ENCODE measurements at regions not wholly inside any gene's neighbourhood (a gene's known extent, or its start where the extent isn't known, plus 50 kb on each side); places are given as distances from the start of the nearest gene placed in this dataset.

- Histone ChIP-seq H3K9ac (ENCODE audit: low read depth in 1 of 2, low read length in 2 of 2) (no peak overlapping the region), H3K9me3 (ENCODE audit: control insufficient read depth in 4 of 4, low read length in 3 of 4) (peaks cover 0 to 1% (median 0%) of the 10 kb centered on the region in 4 donors), H3K27me3 (ENCODE audit: control insufficient read depth in 4 of 4, insufficient read depth in 4 of 4, low read length in 3 of 4) (no peaks in the 10 kb centered on the region), H3K27ac (ENCODE audit: low read depth in 1 of 2, low read length in 2 of 2) (no peak overlapping the region), H3K4me1 (ENCODE audit: control insufficient read depth in 4 of 4, insufficient read depth in 4 of 4, low read length in 3 of 4) (no peaks in the 10 kb centered on the region), H3K4me3 (ENCODE audit: low read depth in 1 of 3, low read length in 3 of 3) (no peak overlapping the region), H3K36me3 (ENCODE audit: control insufficient read depth in 4 of 4, insufficient read depth in 3 of 4, low read depth in 1 of 4, low read length in 3 of 4) (no peaks in the 10 kb centered on the region)
- whole genome bisulfite sequencing: 88% methylated on average over 4 of the region's 4 CpGs
- DNase-seq (ENCODE audit: low spot score): no peak
- TF ChIP-seq SP1 (IDR thresholded peaks at IDR 0.05): no peak
- TF ChIP-seq TAF1 (conservative IDR thresholded peaks at IDR 0.05): no peak
- no peak for TF ChIP-seq HNF4G (IDR thresholded peaks at IDR 0.05)
- no peak for TF ChIP-seq FOXA2 (IDR thresholded peaks at IDR 0.05)
- TF ChIP-seq NR2F2 (IDR thresholded peaks at IDR 0.05): no peak
- TF ChIP-seq GABPA (IDR thresholded peaks at IDR 0.05 in 1 of 2, conservative IDR thresholded peaks at IDR 0.05 in 1 of 2): no peak
- no peak for TF ChIP-seq JUND (IDR thresholded peaks at IDR 0.05)
- no peak for TF ChIP-seq RXRA (IDR thresholded peaks at IDR 0.05)
- TF ChIP-seq EGR1 (IDR thresholded peaks at IDR 0.05; ENCODE audit: low read depth in 2 of 2): no peak
- TF ChIP-seq ATF3 (IDR thresholded peaks at IDR 0.05): no peak
- no peak for TF ChIP-seq RAD21 (IDR thresholded peaks at IDR 0.05)
- TF ChIP-seq HNF4A (conservative IDR thresholded peaks at IDR 0.05): no peak
- TF ChIP-seq YY1 (IDR thresholded peaks at IDR 0.05): no peak
- TF ChIP-seq MAX (IDR thresholded peaks at IDR 0.05): no peak
- no peak for TF ChIP-seq REST (IDR thresholded peaks at IDR 0.05)
- no peak for TF ChIP-seq ZBTB33 (IDR thresholded peaks at IDR 0.05)
Observed at GRCh38 chr7:15751191-15751701, 64.8 kb upstream of the MEOX2 start.

- no peaks in the 10 kb centered on the region for H3K27me3 ChIP-seq (ENCODE audit: control insufficient read depth in 4 of 4, insufficient read depth in 4 of 4, low read length in 3 of 4)
- H3K9me3 ChIP-seq (ENCODE audit: control insufficient read depth in 4 of 4, low read length in 3 of 4): peaks cover 0 to under 1% (median 0%) of the 10 kb centered on the region in 4 donors
- H3K36me3 ChIP-seq (ENCODE audit: control insufficient read depth in 4 of 4, insufficient read depth in 3 of 4, low read depth in 1 of 4, low read length in 3 of 4): no peaks in the 10 kb centered on the region
- H3K27ac ChIP-seq (ENCODE audit: low read depth in 1 of 2, low read length in 2 of 2): no peak overlapping the region
- H3K4me3 ChIP-seq (ENCODE audit: low read depth in 1 of 3, low read length in 3 of 3): no peak overlapping the region
- DNase-seq (ENCODE audit: low spot score): no peak
- no peak overlapping the region for H3K9ac ChIP-seq (ENCODE audit: low read depth in 1 of 2, low read length in 2 of 2)
- 82% methylated on average over 3 of the region's 3 CpGs for WGBS
- H3K4me1 ChIP-seq (ENCODE audit: control insufficient read depth in 4 of 4, insufficient read depth in 4 of 4, low read length in 3 of 4): no peaks in the 10 kb centered on the region
- TF ChIP-seq NR2F2 (IDR thresholded peaks at IDR 0.05): no peak
- no peak for TF ChIP-seq ZBTB33 (IDR thresholded peaks at IDR 0.05)
- TF ChIP-seq EGR1 (IDR thresholded peaks at IDR 0.05; ENCODE audit: low read depth in 2 of 2): no peak
- TF ChIP-seq ATF3 (IDR thresholded peaks at IDR 0.05): no peak
- TF ChIP-seq MAX (IDR thresholded peaks at IDR 0.05): no peak
- TF ChIP-seq RAD21 (IDR thresholded peaks at IDR 0.05): no peak
- no peak for TF ChIP-seq RXRA (IDR thresholded peaks at IDR 0.05)
- TF ChIP-seq REST (IDR thresholded peaks at IDR 0.05): no peak
- no peak for TF ChIP-seq FOXA2 (IDR thresholded peaks at IDR 0.05)
- no peak for TF ChIP-seq HNF4A (conservative IDR thresholded peaks at IDR 0.05)
- TF ChIP-seq FOXA1 (IDR thresholded peaks at IDR 0.05): no peak
- TF ChIP-seq TAF1 (conservative IDR thresholded peaks at IDR 0.05): no peak
- no peak for TF ChIP-seq GABPA (IDR thresholded peaks at IDR 0.05 in 1 of 2, conservative IDR thresholded peaks at IDR 0.05 in 1 of 2)
Observed at GRCh38 chr7:15750727-15751126, 64.2 kb upstream of the MEOX2 start.

All from liver (tissue), 7 donors.